Activated effector memory CD4-positive, alpha-beta T cell treated with anti-CD3 and anti-CD28 coated beads, Interleukin-2, amount 50 U/mL, for 16 hours (primary cell): ENCODE measurements at regions not wholly inside any gene's neighbourhood (a gene's known extent, or its start where the extent isn't known, plus 50 kb on each side); places are given as distances from the start of the nearest gene placed in this dataset.
"Not testable (repeated sequence)": the region's sequence is repeated elsewhere in the genome, so short reads cannot be mapped to it uniquely, and the experiment has no call there.

Experiments used
- DNase-seq: peaks from one replicate; pipeline ENCODE4 v3.0.0-alpha.2; 2020

GRCh38 chr11:129733384-129733783 lies 82.3 kb upstream of the TMEM45B start:
- no peak for DNase-seq

- no peak for DNase-seq
Observed at GRCh38 chr11:129733981-129734380, 81.7 kb upstream of the TMEM45B start.

- DNase-seq: no peak
Observed at GRCh38 chr11:129734654-129735053, 81.0 kb upstream of the TMEM45B start.

GRCh38 chr11:129737831-129738230 lies 77.8 kb upstream of the TMEM45B start:
- no peak for DNase-seq

GRCh38 chr11:129738242-129738641 lies 77.4 kb upstream of the TMEM45B start:
- no peak for DNase-seq

GRCh38 chr11:129739339-129739738 lies 76.3 kb upstream of the TMEM45B start:
- DNase-seq: no peak

GRCh38 chr11:129740125-129740719 lies 75.4 kb upstream of the TMEM45B start:
- no peak for DNase-seq

GRCh38 chr11:129743112-129743815 lies 72.4 kb upstream of the TMEM45B start:
- DNase-seq: no peak

GRCh38 chr11:129747071-129747470 lies 68.6 kb upstream of the TMEM45B start:
- no peak for DNase-seq

GRCh38 chr11:129749141-129749540 lies 66.5 kb upstream of the TMEM45B start:
- DNase-seq: no peak

GRCh38 chr11:129750343-129751292 lies 65.0 kb upstream of the TMEM45B start:
- DNase-seq: peak; percentile 92

GRCh38 chr11:129751511-129751910 lies 64.1 kb upstream of the TMEM45B start:
- DNase-seq: no peak

- not testable (repeated sequence) for DNase-seq
Observed at GRCh38 chr11:129763569-129763968, 52.1 kb upstream of the TMEM45B start.

GRCh38 chr11:129764204-129764603 lies 51.4 kb upstream of the TMEM45B start:
- not testable (repeated sequence) for DNase-seq
